ENCODE measurements at regions not wholly inside any gene's neighbourhood (a gene's known extent, or its start where the extent isn't known, plus 50 kb on each side); places are given as distances from the start of the nearest gene placed in this dataset.

DNA sequence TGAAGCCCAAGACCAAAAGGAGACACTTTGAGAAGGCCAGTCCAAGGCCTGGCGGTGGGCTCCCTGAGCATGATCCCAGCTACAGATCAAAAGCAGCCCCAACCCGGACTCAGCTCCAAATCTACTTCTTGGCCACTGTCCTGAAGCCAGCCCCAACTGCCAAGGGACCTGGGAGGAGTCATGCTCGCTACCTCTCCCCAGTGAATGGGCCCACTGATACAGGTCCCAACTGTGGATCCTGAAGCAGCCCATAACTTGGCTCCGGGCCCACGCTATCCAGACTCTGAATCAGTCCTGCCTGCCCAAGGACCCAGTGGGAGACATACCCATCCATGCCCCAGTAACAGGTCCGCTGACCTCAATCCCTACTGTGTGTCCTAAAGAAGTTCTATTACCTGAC lies 1545.3 kb upstream of the C9orf72 start:
- TF ChIP-seq POLR2A (IDR thresholded peaks at IDR 0.05): no peak
- TF ChIP-seq, protein P1, sequence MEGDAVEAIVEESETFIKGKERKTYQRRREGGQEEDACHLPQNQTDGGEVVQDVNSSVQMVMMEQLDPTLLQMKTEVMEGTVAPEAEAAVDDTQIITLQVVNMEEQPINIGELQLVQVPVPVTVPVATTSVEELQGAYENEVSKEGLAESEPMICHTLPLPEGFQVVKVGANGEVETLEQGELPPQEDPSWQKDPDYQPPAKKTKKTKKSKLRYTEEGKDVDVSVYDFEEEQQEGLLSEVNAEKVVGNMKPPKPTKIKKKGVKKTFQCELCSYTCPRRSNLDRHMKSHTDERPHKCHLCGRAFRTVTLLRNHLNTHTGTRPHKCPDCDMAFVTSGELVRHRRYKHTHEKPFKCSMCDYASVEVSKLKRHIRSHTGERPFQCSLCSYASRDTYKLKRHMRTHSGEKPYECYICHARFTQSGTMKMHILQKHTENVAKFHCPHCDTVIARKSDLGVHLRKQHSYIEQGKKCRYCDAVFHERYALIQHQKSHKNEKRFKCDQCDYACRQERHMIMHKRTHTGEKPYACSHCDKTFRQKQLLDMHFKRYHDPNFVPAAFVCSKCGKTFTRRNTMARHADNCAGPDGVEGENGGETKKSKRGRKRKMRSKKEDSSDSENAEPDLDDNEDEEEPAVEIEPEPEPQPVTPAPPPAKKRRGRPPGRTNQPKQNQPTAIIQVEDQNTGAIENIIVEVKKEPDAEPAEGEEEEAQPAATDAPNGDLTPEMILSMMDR (IDR thresholded peaks at IDR 0.05): no peak
- no peaks in the 10 kb centered on the region for H3K4me1 ChIP-seq
- no peak overlapping the region for H3K27ac ChIP-seq
- DNase-seq (no peak), ATAC-seq (no peak)
- H3K4me3 ChIP-seq: no peak overlapping the region
- H3K36me3 ChIP-seq: no peaks in the 10 kb centered on the region
- intact Hi-C loops (cut with DNase I): no loop called here
- no peaks in the 10 kb centered on the region for H3K9me3 ChIP-seq
- 70% methylated on average over 3 of the region's 6 CpGs for WGBS (ENCODE audit: insufficient coverage, low coverage, low lambda C conversion rate, missing lambda C conversion rate)
- no peaks in the 10 kb centered on the region for H3K27me3 ChIP-seq

DNA sequence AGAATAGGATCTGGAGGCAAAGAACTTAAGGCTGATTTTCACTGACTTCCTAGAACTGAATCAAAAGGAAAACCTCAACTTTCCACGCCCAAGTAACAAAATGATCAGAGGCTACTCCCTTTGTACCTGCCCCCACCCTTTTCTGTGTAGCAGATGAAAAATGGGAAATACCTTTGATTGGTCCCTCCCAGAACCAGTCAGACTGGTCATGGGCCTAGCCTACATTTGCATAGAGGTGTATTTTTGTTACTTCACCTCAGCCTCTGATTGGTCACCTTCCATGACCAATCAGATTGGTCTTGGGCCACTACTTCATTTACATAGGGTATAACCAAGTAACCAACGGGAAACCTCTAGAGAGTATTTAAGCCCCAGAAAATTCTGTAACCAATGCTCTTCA lies 1553.5 kb upstream of the C9orf72 start:
- DNase-seq (no peak), ATAC-seq (no peak)
- TF ChIP-seq, protein P1 (IDR thresholded peaks at IDR 0.05): no peak
- no peak for TF ChIP-seq POLR2A (IDR thresholded peaks at IDR 0.05)
- no peaks in the 10 kb centered on the region for H3K36me3 ChIP-seq
- intact Hi-C loops (cut with DNase I): no loop called here
- H3K9me3 ChIP-seq: peaks cover 0 to 4% (median 0%) of the 10 kb centered on the region in 4 donors
- H3K4me3 ChIP-seq: no peak overlapping the region
- H3K4me1 ChIP-seq: no peaks in the 10 kb centered on the region
- no peaks in the 10 kb centered on the region for H3K27me3 ChIP-seq
- WGBS (ENCODE audit: insufficient coverage, low coverage, low lambda C conversion rate, missing lambda C conversion rate): 33% methylated on average over 2 of the region's 2 CpGs
- no peak overlapping the region for H3K27ac ChIP-seq

DNA sequence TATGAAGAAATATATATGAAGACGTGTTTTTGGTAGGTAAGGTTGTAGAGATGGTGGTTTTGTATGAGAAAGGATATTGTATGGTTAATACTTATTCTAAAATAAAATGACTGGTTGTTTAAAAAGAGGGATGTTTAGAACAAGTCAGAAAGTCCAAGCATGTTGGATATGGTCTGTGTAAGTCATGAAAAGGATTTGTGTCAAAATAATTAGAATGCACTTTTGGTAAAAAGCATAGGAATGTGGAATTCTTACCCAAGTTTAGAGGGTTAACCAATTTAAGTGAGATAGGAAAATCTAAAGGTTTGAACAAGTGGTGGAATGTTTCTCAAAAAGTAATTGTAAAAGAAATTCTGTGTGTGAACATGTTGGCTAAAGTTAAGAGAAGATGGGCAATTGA lies 1556.5 kb upstream of the C9orf72 start:
- Histone ChIP-seq H3K4me1 (no peaks in the 10 kb centered on the region), H3K27ac (no peak overlapping the region), H3K27me3 (no peaks in the 10 kb centered on the region), H3K9me3 (peaks cover 0 to 4% (median 0%) of the 10 kb centered on the region in 4 donors), H3K4me3 (no peak overlapping the region), H3K36me3 (no peaks in the 10 kb centered on the region)
- DNase-seq (no peak), ATAC-seq (no peak)
- TF ChIP-seq POLR2A (IDR thresholded peaks at IDR 0.05): no peak
- TF ChIP-seq, protein P1 (IDR thresholded peaks at IDR 0.05): no peak
- intact Hi-C loops (cut with DNase I): no loop called here
- WGBS (ENCODE audit: insufficient coverage, low coverage, low lambda C conversion rate, missing lambda C conversion rate): 31% methylated on average over 1 of the region's 1 CpG

DNA sequence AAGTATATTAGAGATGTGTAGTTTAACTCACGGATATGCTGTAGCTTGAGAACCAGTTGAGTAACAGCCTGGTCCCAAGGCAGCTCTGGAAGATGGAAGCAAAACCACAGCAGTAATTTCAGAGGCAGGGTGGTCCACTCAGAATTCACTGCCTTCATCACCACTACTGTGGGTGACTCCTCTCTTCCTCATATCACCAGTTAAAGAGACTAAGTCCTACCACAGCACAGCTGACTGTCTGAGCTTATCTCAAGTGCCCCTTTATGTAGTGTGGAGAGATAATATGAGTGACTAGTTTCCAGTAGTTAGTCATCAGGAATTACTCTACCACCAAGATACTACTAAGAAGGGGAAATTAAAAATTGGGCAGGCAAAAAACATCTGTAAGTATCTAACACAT lies 1571.2 kb upstream of the C9orf72 start:
- Histone ChIP-seq H3K27ac (no peak overlapping the region), H3K4me1 (no peaks in the 10 kb centered on the region), H3K9me3 (no peaks in the 10 kb centered on the region), H3K4me3 (no peak overlapping the region), H3K27me3 (no peaks in the 10 kb centered on the region), H3K36me3 (no peaks in the 10 kb centered on the region)
- 46% methylated on average over 1 of the region's 1 CpG for WGBS (ENCODE audit: insufficient coverage, low coverage, low lambda C conversion rate, missing lambda C conversion rate)
- no peak for TF ChIP-seq POLR2A (IDR thresholded peaks at IDR 0.05)
- TF ChIP-seq, protein P1 (IDR thresholded peaks at IDR 0.05): no peak
- no peak for ATAC-seq
- intact Hi-C loops (cut with DNase I): no loop called here
- no peak for DNase-seq

DNA sequence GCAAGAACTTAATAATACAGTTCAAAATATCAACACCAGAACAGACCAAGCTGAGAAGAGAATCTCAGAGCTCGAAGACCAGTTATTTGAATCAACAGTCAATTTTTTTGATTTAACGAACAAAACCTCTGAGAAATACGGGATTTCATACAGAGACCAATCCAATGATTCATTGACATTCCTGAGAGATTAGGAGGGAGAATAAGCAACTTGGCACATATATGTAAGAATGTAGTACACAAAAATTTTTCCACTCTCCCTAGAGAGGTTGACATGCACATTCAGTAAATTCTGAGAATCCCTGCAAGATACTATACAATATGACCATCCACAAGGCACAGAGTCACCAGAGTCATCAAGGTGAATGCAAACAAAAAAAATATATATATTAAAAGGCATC lies 1577.3 kb upstream of the C9orf72 start:
- no peaks in the 10 kb centered on the region for H3K4me1 ChIP-seq
- no peak overlapping the region for H3K4me3 ChIP-seq
- H3K9me3 ChIP-seq: no peaks in the 10 kb centered on the region
- no peaks in the 10 kb centered on the region for H3K36me3 ChIP-seq
- TF ChIP-seq, protein P1 (IDR thresholded peaks at IDR 0.05): no peak
- no peak for TF ChIP-seq POLR2A (IDR thresholded peaks at IDR 0.05)
- 66% methylated on average over 3 of the region's 3 CpGs for WGBS (ENCODE audit: insufficient coverage, low coverage, low lambda C conversion rate, missing lambda C conversion rate)
- ATAC-seq (no peak), DNase-seq (no peak)
- intact Hi-C loops (cut with DNase I): no loop called here
- no peak overlapping the region for H3K27ac ChIP-seq
- H3K27me3 ChIP-seq: no peaks in the 10 kb centered on the region

Measured in right lobe of liver (tissue), 6 donors.